ENCODE measurements at regions not wholly inside any gene's neighbourhood (a gene's known extent, or its start where the extent isn't known, plus 50 kb on each side); places are given as distances from the start of the nearest gene placed in this dataset.

- Mint-ChIP-seq H3K36me3 (ENCODE audit: low read depth) (no peaks in the 10 kb centered on the region), H3K27me3 (ENCODE audit: insufficient read depth, low read depth, poor library complexity) (peaks cover 2% of the 10 kb centered on the region), H3K9me3 (peaks cover 3% of the 10 kb centered on the region; the same call in 1 of the 3 replicates), H3K4me1 (no peaks in the 10 kb centered on the region), H3K27ac (no peak overlapping the region), H3K4me3 (no peak overlapping the region)
- no peak overlapping the region for H3K27ac ChIP-seq (ENCODE audit: low read depth)
- no peaks in the 10 kb centered on the region for H3K9me2 ChIP-seq (ENCODE audit: insufficient read depth)
- no peak overlapping the region for H3K4me2 ChIP-seq
- H3F3A ChIP-seq (replicated peaks; ENCODE audit: low read depth), result no peaks in the 10 kb centered on the region
- no peaks in the 10 kb centered on the region for H4K20me1 ChIP-seq (replicated peaks; ENCODE audit: insufficient read depth)
- no peak overlapping the region for H3K4me3 ChIP-seq
- DNase-seq (ENCODE audit: low spot score) (no peak), ATAC-seq (no peak)
- H3K27me3 ChIP-seq (ENCODE audit: insufficient read depth), result no peaks in the 10 kb centered on the region
- TF ChIP-seq ZNF462 (CRISPR knock-in tag; IDR thresholded peaks at IDR 0.05), result no peak
- no peak for TF ChIP-seq ZNF331 (CRISPR knock-in tag; IDR thresholded peaks at IDR 0.05; ENCODE audit: low read depth)
- TF ChIP-seq EZH2 (IDR thresholded peaks at IDR 0.05; ENCODE audit: low read depth, unreplicated experiment), result no peak
- no peak for TF ChIP-seq REST (IDR thresholded peaks at IDR 0.05; ENCODE audit: unreplicated experiment)
- TF ChIP-seq CTCF (conservative IDR thresholded peaks at IDR 0.05; ENCODE audit: low read depth in 2 of 2), result no peak
- TF ChIP-seq EZH2phosphoT487 (IDR thresholded peaks at IDR 0.05; ENCODE audit: unreplicated experiment), result no peak
- TF ChIP-seq STAT1 (IDR thresholded peaks at IDR 0.05; ENCODE audit: unreplicated experiment), result no peak
- no peak for TF ChIP-seq ZNF114 (CRISPR knock-in tag; IDR thresholded peaks at IDR 0.05)
- TF ChIP-seq NANOG (IDR thresholded peaks at IDR 0.05; ENCODE audit: borderline replicate concordance), result no peak
- no peak for TF ChIP-seq POLR2AphosphoS5 (IDR thresholded peaks at IDR 0.05; ENCODE audit: low read depth)
- TF ChIP-seq JUNB (IDR thresholded peaks at IDR 0.05; ENCODE audit: unreplicated experiment), result no peak
- TF ChIP-seq ETS1 (IDR thresholded peaks at IDR 0.05), result no peak
- no peak for TF ChIP-seq CREB1 (CRISPR knock-in tag; IDR thresholded peaks at IDR 0.05; ENCODE audit: low read depth)
- no peak overlapping the region for H2AFZ ChIP-seq
- H3K4me1 ChIP-seq (ENCODE audit: insufficient read depth), result no peaks in the 10 kb centered on the region
- no peaks in the 10 kb centered on the region for H3K36me3 ChIP-seq (ENCODE audit: insufficient read depth)
- H3K79me2 ChIP-seq (replicated peaks; ENCODE audit: insufficient read depth), result no peaks in the 10 kb centered on the region
These were observed 407.0 kb downstream of the KLHL4 start for GRCh38 chrX:87924619-87925018.

Measured in GM23338 (cell line).